ENCODE measurements at regions not wholly inside any gene's neighbourhood (a gene's known extent, or its start where the extent isn't known, plus 50 kb on each side); places are given as distances from the start of the nearest gene placed in this dataset.

DNA sequence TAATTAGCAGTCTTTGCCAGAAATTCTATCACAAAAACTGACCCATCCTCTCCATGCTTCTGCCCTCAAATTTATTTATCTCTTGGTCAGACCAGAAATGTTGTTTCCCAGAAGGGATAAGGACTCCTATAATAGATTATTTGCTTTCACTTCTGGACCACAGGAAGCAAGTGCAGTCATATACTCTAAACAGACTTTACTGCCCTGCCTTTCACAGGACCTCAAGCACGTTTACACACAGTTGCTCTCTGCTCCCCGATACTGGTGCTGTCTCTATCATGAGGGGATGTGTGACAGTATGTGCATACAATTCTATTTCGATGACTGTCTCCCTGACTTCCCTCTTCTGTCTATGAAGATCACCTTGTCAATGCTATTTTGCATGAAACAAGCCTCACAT, 205.5 kb upstream of the TGFBR2 start:
- no peak overlapping the region for H3K4me3 Mint-ChIP-seq
- TF ChIP-seq, protein P1, sequence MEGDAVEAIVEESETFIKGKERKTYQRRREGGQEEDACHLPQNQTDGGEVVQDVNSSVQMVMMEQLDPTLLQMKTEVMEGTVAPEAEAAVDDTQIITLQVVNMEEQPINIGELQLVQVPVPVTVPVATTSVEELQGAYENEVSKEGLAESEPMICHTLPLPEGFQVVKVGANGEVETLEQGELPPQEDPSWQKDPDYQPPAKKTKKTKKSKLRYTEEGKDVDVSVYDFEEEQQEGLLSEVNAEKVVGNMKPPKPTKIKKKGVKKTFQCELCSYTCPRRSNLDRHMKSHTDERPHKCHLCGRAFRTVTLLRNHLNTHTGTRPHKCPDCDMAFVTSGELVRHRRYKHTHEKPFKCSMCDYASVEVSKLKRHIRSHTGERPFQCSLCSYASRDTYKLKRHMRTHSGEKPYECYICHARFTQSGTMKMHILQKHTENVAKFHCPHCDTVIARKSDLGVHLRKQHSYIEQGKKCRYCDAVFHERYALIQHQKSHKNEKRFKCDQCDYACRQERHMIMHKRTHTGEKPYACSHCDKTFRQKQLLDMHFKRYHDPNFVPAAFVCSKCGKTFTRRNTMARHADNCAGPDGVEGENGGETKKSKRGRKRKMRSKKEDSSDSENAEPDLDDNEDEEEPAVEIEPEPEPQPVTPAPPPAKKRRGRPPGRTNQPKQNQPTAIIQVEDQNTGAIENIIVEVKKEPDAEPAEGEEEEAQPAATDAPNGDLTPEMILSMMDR (conservative IDR thresholded peaks at IDR 0.05): no peak
- Histone ChIP-seq H3K4me3 (ENCODE audit: low read length) (no peak overlapping the region), H3K9me3 (ENCODE audit: control insufficient read depth, low read length) (no peaks in the 10 kb centered on the region), H3K9ac (ENCODE audit: extremely low read depth, low read length, poor library complexity, severe bottlenecking) (no peak overlapping the region), H3K4me1 (ENCODE audit: control insufficient read depth, insufficient read depth, low read length) (no peaks in the 10 kb centered on the region), H3K36me3 (ENCODE audit: control insufficient read depth, insufficient read depth, low read length) (no peaks in the 10 kb centered on the region), H3K27ac (ENCODE audit: low read depth, low read length) (no peak overlapping the region), H3K27me3 (ENCODE audit: control insufficient read depth, insufficient read depth, low read length, poor library complexity, severe bottlenecking) (peaks cover 3% of the 10 kb centered on the region)
- H3K27ac Mint-ChIP-seq: no peak overlapping the region
- WGBS, 2 experiments (ENCODE audit: insufficient coverage in 1 of 2, insufficient read length in 1 of 2): 89 to 92% methylated on average over 1 to 3 of the region's 3 CpGs
- no peaks in the 10 kb centered on the region for H3K9me3 Mint-ChIP-seq
- no peak for DNase-seq
- H3K4me1 Mint-ChIP-seq: no peaks in the 10 kb centered on the region
- H3K27me3 Mint-ChIP-seq (ENCODE audit: insufficient read depth): peaks cover 2% of the 10 kb centered on the region
- no peaks in the 10 kb centered on the region for H3K36me3 Mint-ChIP-seq (ENCODE audit: low read depth)

DNA sequence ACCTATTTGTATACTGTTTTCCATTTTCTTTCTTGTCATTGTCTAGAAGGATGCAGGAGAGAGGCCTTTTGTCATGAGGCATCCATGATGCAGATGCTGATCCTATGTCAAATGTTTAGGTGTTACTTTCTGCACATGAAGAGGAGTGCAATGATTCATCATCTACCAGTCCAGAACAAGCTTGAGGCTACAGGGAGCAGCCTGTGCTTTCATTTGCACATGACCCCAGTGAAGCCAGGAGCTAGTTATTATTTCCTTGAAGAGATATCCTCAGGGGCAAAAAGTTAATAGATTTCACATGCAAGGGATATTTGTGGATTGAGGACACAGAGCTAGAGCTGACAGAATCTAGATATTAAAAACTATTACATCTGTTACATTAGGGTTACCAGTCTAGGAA, 204.4 kb upstream of the TGFBR2 start:
- TF ChIP-seq, protein P1 (conservative IDR thresholded peaks at IDR 0.05): no peak
- H3K27ac ChIP-seq (ENCODE audit: low read depth, low read length): no peak overlapping the region
- no peak overlapping the region for H3K4me3 ChIP-seq (ENCODE audit: low read length)
- no peaks in the 10 kb centered on the region for H3K9me3 ChIP-seq (ENCODE audit: control insufficient read depth, low read length)
- no peak for DNase-seq
- peaks cover 3% of the 10 kb centered on the region for H3K27me3 ChIP-seq (ENCODE audit: control insufficient read depth, insufficient read depth, low read length, poor library complexity, severe bottlenecking)
- H3K4me1 Mint-ChIP-seq: no peaks in the 10 kb centered on the region
- peaks cover 2% of the 10 kb centered on the region for H3K27me3 Mint-ChIP-seq (ENCODE audit: insufficient read depth)
- H3K4me3 Mint-ChIP-seq: no peak overlapping the region
- no peaks in the 10 kb centered on the region for H3K36me3 Mint-ChIP-seq (ENCODE audit: low read depth)
- H3K9me3 Mint-ChIP-seq: no peaks in the 10 kb centered on the region
- H3K9ac ChIP-seq (ENCODE audit: extremely low read depth, low read length, poor library complexity, severe bottlenecking): no peak overlapping the region
- H3K4me1 ChIP-seq (ENCODE audit: control insufficient read depth, insufficient read depth, low read length): no peaks in the 10 kb centered on the region
- H3K36me3 ChIP-seq (ENCODE audit: control insufficient read depth, insufficient read depth, low read length): no peaks in the 10 kb centered on the region
- no peak overlapping the region for H3K27ac Mint-ChIP-seq

DNA sequence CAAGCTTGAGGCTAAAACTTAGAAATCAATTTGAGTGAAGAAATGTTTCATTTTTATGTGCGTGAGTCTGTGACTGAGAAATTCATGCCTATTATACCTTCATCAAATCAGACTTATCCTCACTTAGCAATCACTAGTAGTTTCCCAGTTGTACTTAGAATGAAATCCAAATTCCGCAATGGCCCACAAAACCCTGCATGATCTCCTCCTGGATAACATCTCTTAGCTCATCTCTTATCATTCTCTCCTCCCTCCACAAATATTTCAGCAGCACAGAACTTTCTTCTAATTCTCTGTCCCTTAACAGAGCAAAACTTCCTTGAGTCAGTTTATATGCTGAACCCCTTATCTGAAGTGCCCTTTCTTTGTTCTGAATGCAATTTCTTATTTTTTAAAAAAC, 198.8 kb upstream of the TGFBR2 start:
- H3K4me3 Mint-ChIP-seq: no peak overlapping the region
- DNase-seq: no peak
- H3K9me3 Mint-ChIP-seq: no peaks in the 10 kb centered on the region
- Histone ChIP-seq H3K4me3 (ENCODE audit: low read length) (no peak overlapping the region), H3K36me3 (ENCODE audit: control insufficient read depth, insufficient read depth, low read length) (no peaks in the 10 kb centered on the region), H3K9ac (ENCODE audit: extremely low read depth, low read length, poor library complexity, severe bottlenecking) (no peak overlapping the region), H3K9me3 (ENCODE audit: control insufficient read depth, low read length) (peaks cover 4% of the 10 kb centered on the region), H3K27me3 (ENCODE audit: control insufficient read depth, insufficient read depth, low read length, poor library complexity, severe bottlenecking) (peaks cover 3% of the 10 kb centered on the region), H3K27ac (ENCODE audit: low read depth, low read length) (no peak overlapping the region), H3K4me1 (ENCODE audit: control insufficient read depth, insufficient read depth, low read length) (no peaks in the 10 kb centered on the region)
- no peaks in the 10 kb centered on the region for H3K4me1 Mint-ChIP-seq
- no peak overlapping the region for H3K27ac Mint-ChIP-seq
- H3K36me3 Mint-ChIP-seq (ENCODE audit: low read depth): no peaks in the 10 kb centered on the region
- WGBS, 2 experiments (ENCODE audit: insufficient coverage in 1 of 2, insufficient read length in 1 of 2): 91 to 100% methylated on average over 1 to 2 of the region's 2 CpGs
- H3K27me3 Mint-ChIP-seq (ENCODE audit: insufficient read depth): peaks cover 2% of the 10 kb centered on the region
- TF ChIP-seq, protein P1 (conservative IDR thresholded peaks at IDR 0.05): no peak

Data from endodermal cell (in vitro differentiated cells).